Choroid plexus epithelial cell (primary cell): ENCODE measurements at regions not wholly inside any gene's neighbourhood (a gene's known extent, or its start where the extent isn't known, plus 50 kb on each side); places are given as distances from the start of the nearest gene placed in this dataset.
A peak's percentile ranks its signal among the peaks of the same experiment; 100 is the strongest.
"Not testable (repeated sequence)": the region's sequence is repeated elsewhere in the genome, so short reads cannot be mapped to it uniquely, and the experiment has no call there.

Experiments
- DNase-seq: peaks from one replicate; pipeline ENCODE4 v3.0.0-alpha.2; 2010; ENCODE audit warnings: low read depth
- H3K4me3 ChIP-seq: 2 replicates; pipeline ENCODE4 v1.5.1; 2011; ENCODE audit warnings: low read depth, mild to moderate bottlenecking, control low read depth, low read length, moderate library complexity
- CTCF ChIP-seq: conservative IDR thresholded peaks from 2 replicates; pipeline ENCODE4 v1.5.1; 2011; ENCODE audit warnings: low read depth, mild to moderate bottlenecking, control low read depth, inconsistent platforms, low read length, moderate library complexity

DNA sequence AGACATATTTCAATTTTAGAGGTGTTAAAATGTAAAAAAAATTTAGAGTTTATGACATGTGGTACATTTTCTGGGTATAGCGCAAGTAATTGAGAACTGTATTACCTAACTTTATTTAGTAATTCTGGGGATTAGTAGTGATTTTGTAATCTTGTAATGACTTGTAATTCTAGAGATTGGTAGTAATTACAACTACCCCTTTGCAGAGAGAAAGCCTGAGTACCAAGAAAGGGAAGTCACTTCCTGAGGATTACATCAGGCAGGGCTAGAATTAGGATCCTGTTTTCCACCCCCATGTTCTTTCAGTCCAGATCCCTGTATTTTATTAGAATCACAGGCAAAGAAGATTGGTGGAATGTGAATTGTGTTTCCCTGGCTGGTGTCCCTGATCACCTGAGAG, 274.9 kb downstream of the KCNRG start:
- DNase-seq, result no peak
- no peak for TF ChIP-seq CTCF
- H3K4me3 ChIP-seq, result no peak overlapping the region

DNA sequence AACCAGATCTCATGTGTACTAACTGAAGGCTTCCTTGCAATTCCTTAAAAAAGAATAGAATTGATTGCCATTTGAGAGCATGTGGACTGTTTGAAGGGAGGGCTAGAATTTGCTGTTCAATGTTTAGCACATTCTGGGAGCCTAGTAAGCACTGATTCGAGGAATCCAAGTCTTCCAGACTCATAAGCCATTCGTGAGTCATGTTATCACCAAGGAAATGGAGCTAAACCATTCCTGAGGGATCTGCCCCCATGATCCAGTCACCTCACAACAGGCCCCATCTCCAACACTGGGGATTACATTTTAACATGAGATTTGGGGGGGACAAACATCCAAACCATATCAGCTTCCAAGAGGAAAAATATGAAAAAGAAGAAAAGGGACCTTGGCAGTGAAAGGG, 276.4 kb downstream of the KCNRG start:
- no peak overlapping the region for H3K4me3 ChIP-seq

GRCh38 chr13:50292081-50292480, 276.8 kb downstream of the KCNRG start:
- H3K4me3 ChIP-seq, result no peak overlapping the region
- DNase-seq, result no peak
- TF ChIP-seq CTCF, result no peak

More for the DNA sequence above, 276.4 kb downstream of the KCNRG start:
- TF ChIP-seq CTCF, result no peak
- no peak for DNase-seq

- not testable (repeated sequence) for DNase-seq
Measured at GRCh38 chr13:50294425-50294824, 279.2 kb downstream of the KCNRG start.

GRCh38 chr13:50299546-50300249, 284.5 kb downstream of the KCNRG start:
- H3K4me3 ChIP-seq, result no peak overlapping the region
- DNase-seq, result peak; percentile 19
- no peak for TF ChIP-seq CTCF

More at GRCh38 chr13:50294425-50294824, 279.2 kb downstream of the KCNRG start:
- not testable (repeated sequence) for H3K4me3 ChIP-seq

DNA sequence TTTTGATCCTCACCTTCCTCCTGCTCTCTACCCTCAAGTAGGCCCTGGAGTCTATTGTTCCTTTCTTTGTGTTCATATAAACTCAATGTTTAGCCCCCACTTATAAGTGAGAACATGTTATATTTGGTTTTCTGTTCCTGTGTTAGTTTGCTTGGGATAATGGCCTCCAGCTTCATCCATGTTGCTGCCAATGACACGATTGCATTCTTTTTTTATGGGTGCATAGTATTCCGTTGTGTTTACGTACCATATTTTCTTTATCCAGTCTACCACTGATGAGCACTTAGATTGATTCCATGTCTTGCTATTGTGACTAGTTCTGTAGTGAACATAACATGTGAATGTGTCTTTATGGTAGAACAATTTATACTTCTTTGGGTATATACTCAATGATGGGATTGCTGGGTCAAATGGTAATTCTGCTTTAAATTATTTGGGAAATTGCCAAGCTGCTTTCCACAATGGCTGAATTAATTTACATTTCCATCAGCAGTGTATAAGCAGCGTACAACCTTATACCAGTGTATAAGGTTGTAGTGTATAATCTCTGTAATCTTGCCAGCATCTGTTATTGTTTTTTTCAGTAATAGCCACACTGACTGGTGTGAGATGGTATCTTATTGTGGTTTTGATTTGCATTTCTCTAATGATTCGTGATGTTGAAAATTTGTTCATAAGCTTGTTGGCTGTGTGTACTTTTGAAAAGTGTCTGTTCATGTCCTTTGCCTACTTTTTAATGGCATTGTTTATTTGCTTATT, 288.9 kb downstream of the KCNRG start:
- no peak for TF ChIP-seq CTCF
- no peak for DNase-seq
- no peak overlapping the region for H3K4me3 ChIP-seq

DNA sequence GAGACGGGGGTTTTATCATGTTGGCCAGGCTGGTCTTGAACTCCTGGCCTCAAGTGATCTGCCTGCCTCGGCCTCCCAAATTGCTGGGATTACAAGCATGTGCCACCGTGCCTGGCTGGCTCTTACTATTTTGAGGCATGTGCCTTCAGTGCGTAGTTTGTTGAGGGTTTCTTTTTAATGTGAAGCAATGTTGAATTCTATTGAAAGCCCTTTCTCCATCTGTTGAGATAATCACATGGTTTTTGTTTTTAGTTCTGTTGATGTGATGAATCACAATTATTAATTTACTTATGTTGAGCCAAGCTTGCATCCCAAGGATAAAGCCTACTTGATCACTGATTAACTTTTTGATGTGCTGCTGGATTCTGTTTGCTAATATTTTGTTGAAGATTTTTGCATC, 290.9 kb downstream of the KCNRG start:
- no peak for TF ChIP-seq CTCF
- no peak for DNase-seq
- no peak overlapping the region for H3K4me3 ChIP-seq
